GM10248 (cell line): ENCODE measurements at regions not wholly inside any gene's neighbourhood (a gene's known extent, or its start where the extent isn't known, plus 50 kb on each side); places are given as distances from the start of the nearest gene placed in this dataset.

Experiments
- CTCF ChIA-PET: fragments of 300-600 bp; sonication (Branson Sonifier 250); formaldehyde crosslinking; extraction: SDS; loops from one replicate; lab custom pipeline; 2021; ENCODE audit warnings: antibody characterized with exemption; lab: Yijun Ruan, JAX
- POLR2A ChIA-PET: fragments of 350-650 bp; sonication (Branson Sonifier 250); formaldehyde crosslinking; extraction: SDS; loops from one replicate; lab custom pipeline; 2020; ENCODE audit warnings: antibody characterized with exemption; lab: Yijun Ruan, JAX
- DNase-seq: peaks from one replicate; pipeline ENCODE4 v3.0.0; 2012; ENCODE audit errors: extremely low spot score
- CTCF ChIP-seq: IDR thresholded peaks from 2 replicates; pipeline ENCODE4 v1.5.1; 2012; ENCODE audit warnings: mild to moderate bottlenecking, low read depth; ENCODE audit errors: extremely low read depth, missing control alignments, control extremely low read depth

DNA sequence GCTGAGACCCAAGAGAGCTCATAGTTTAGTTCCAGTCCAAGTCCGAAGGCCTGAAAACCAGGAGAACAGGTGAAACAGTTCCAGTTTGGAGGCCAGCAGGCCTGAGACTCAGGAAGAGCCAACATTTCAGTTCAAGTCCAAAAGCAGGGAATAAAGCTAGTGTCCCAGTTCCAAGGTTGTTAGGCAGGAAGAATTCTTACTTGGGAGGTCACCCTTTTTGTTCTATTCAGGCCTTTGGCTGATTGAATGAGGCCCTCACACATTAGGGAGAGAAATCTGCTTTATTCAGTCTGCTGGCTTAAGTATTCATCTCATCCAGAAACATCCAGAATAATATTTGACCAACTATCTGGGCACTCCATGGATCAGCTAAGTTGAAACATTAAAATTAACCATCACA is 294.6 kb downstream of the PCNX1 start:
- CTCF ChIA-PET = interaction anchor here (0.9 to 2.3 kb wide), 5 partner anchors 9 to 551 kb away, joined by 3 to 10 read pairs (median 3); no protein-coding TSS in a partner anchor
- POLR2A ChIA-PET = no interaction called here
- no peak for TF ChIP-seq CTCF
- DNase-seq = no peak

GRCh38 chr14:71202881-71203280 is 295.6 kb downstream of the PCNX1 start:
- TF ChIP-seq CTCF = no peak
- ChIA-PET POLR2A (no interaction called here), CTCF (interaction anchor here (2.3 kb wide), 1 partner anchor 10 kb away, joined by 10 read pairs; no protein-coding TSS in a partner anchor)
- no peak for DNase-seq

GRCh38 chr14:71203306-71203705 is 296.0 kb downstream of the PCNX1 start:
- POLR2A ChIA-PET = no interaction called here
- DNase-seq = no peak
- CTCF ChIA-PET = interaction anchor here (2.3 kb wide), 1 partner anchor 10 kb away, joined by 10 read pairs; no protein-coding TSS in a partner anchor
- no peak for TF ChIP-seq CTCF

DNA sequence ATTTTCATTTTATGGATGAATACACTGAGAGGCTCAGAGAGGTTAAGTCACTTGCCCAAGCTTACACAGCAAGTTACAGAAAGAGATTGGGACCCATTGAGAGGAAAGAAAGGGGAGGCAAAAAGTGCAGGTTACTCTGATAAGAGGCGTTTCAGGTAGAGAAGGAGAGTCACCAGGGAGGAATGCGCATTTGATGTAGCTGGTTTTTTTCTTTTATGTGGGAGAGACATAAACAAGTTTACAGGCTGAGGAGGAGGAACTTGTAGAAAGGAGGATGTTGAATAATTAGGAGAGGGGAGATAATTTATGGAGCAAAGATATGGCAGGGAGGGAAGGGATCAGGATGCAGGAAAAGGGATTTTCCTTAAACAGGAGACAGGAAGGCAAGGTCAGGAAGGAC is 297.0 kb downstream of the PCNX1 start:
- ChIA-PET POLR2A (no interaction called here), CTCF (no interaction called here)
- TF ChIP-seq CTCF = no peak
- no peak for DNase-seq

- no peak for TF ChIP-seq CTCF
- ChIA-PET POLR2A (no interaction called here), CTCF (no interaction called here)
- no peak for DNase-seq
Observed at GRCh38 chr14:71204768-71205167, 297.5 kb downstream of the PCNX1 start.

GRCh38 chr14:71206123-71206522 is 298.9 kb downstream of the PCNX1 start:
- TF ChIP-seq CTCF = no peak
- no peak for DNase-seq
- CTCF ChIA-PET = no interaction called here
- POLR2A ChIA-PET = no interaction called here

GRCh38 chr14:71206766-71207371 is 299.6 kb downstream of the PCNX1 start:
- TF ChIP-seq CTCF = no peak
- POLR2A ChIA-PET = no interaction called here
- CTCF ChIA-PET = no interaction called here
- DNase-seq = no peak
